Dedifferentiated amniotic fluid mesenchymal stem cell (primary cell): ENCODE measurements at regions not wholly inside any gene's neighbourhood (a gene's known extent, or its start where the extent isn't known, plus 50 kb on each side); places are given as distances from the start of the nearest gene placed in this dataset.
"Not testable (repeated sequence)": the region's sequence is repeated elsewhere in the genome, so short reads cannot be mapped to it uniquely, and the experiment has no call there.

Source experiments
- DNase-seq: peaks from one replicate; pipeline ENCODE4 v3.0.0-alpha.2; 2016; ENCODE audit errors: extremely low spot score

DNA sequence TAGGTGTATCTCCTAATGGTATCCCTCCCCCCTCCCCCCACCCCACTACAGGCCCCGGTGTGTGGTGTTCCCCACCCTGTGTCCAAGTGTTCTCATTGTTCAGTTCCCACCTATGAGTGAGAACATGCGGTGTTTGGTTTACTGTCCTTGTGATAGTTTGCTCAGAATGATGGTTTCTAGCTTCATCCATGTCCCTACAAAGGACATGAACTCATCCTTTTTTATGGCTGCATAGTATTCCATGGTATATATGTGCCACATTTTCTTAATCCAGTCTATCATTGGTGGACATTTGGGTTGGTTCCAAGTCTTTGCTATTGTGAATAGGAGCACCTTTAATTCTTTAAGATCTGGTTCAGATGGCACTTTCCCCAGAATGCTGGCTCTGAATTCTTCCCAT is 58.5 kb upstream of the PTGFRN start:
- DNase-seq: not testable (repeated sequence)

DNA sequence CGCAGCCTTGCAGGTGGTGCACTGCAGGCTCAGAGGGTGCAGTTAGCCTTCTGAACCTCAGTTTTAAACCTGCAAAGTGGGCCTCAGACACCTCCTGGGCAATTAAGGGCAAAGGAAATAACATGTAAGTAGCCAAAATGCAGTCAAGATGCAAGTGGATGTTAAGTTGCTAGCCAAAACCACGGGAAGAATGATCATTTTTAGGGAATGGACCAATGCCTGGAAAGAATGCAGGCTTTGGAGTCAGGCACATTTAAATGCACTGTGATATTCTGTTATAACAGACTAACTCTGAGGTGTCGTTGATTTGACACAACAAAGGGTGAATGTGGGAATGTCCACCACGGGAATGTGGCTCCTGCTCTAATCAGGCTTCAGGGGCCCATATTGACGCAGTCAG is 57.9 kb upstream of the PTGFRN start:
- no peak for DNase-seq

DNA sequence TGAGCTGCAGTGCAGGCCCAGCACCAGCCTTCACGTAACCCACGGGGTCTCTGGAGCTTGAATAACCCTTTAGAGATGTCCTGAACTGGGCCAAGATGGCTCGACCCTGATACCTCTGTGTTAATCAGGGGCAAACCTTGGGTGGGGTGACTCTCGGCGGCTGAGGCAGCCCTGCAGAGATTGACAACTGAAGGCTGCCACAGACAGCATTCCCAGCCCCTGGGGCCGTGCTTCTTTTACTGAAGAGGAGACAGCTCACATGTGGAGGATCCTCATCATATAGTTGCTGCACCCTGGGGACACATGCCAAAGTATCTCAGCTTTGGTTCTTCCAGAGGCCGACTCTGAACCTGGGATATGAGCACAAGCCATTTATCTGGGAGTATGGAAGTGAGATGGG is 57.3 kb upstream of the PTGFRN start:
- no peak for DNase-seq

DNA sequence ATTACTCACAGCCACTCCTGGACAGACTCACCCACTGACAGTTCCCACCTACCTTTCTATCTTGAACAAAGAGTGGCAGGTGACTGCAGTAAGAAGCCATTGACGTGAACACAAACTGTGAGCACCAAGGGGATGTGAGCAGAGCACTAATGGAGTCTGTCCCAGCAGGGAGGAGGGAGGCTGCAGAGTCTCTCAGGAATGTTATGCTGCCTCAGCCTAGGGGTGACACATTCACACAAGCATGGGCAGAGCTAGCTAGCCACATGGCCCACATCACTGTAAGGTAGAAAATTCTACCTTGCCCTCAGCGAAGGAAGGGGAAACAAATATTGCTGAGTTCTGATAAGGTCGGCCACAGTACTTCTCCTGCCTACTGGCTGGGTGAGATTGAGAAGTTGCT is 56.8 kb upstream of the PTGFRN start:
- DNase-seq: no peak

DNA sequence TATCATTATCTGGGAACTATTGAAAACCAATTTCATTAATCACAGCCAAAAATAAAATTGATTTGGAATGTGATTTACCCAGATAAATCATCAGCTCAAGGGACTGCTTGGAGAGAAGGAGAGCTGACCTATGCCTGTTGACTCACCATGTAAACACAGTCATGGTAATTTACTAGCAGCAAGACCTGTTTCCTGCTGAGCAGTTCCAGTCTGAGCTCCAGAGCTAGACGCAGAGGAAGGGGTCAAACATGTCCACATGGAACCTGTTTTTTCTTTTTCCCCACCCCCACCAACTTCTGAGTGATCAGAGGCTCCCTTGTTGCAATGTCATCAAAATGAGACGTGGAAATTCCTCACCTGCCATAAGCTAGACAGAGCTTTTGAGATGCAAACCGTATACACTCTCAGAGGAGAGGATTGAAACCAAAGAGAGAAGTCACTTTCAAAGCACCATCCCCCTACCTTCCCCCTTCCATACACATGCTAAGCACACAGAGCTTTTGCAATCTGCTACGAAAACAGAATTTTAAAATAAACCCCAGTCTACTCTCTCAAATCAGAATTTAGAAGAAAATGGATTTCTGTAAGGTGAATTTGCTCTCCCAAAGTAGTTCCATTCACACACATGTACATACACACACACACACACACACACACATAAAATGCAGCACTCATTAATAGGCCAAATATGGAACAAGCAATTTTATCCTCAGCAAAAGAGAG is 55.9 kb upstream of the PTGFRN start:
- DNase-seq: peak; percentile 58

DNA sequence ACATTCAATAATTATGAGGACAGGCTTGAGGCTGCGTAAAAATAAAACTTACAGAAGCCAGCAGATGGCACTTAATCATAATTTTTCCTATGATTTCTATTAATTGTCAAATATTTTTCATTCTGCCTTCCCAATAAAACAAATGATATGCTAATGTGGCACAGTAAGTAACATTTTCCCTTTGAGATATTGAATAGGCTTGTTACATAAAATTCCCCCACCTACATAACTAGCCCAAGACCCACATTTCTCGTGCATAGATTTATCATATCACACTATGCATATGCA is 55.4 kb upstream of the PTGFRN start:
- DNase-seq: no peak

DNA sequence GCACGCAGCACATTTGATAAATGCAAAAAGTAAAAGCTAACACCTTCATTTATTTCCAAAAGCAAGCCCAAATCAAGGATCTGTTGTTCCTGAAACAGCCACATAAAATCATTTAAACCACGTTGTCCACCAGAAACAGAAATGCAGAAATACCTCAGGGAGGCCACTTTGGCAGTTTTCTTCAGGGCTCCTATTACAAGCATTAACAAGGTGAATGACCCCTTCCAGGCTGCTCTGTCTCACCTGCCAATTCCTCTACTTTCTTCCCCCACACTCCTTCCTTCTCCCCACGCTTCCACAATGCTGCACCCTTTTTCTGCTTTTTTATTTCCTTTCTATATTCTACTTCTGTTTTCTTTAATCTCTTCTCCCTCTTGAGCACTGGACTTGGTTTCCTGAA is 55.0 kb upstream of the PTGFRN start:
- no peak for DNase-seq

DNA sequence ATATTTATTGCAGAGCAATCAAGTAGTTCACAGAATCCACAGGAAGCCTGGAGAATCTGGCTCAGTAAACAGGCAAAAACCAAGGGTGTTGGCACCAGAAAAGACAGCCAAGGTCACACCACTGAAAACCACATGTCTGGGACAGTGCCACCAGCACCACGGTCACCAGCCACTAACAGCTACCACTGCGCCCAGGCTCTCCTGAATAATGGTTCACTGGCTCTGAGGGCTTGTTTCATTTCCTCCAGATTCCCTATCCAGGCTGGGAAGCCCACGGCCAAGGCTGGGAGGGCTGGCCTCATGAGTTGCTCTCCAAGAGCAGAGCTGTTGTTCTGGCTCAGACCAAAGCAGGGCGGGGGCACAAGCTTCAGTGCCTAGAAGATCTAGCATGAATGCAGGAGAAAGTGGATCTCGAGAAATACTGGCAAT is 54.5 kb upstream of the PTGFRN start:
- no peak for DNase-seq

DNA sequence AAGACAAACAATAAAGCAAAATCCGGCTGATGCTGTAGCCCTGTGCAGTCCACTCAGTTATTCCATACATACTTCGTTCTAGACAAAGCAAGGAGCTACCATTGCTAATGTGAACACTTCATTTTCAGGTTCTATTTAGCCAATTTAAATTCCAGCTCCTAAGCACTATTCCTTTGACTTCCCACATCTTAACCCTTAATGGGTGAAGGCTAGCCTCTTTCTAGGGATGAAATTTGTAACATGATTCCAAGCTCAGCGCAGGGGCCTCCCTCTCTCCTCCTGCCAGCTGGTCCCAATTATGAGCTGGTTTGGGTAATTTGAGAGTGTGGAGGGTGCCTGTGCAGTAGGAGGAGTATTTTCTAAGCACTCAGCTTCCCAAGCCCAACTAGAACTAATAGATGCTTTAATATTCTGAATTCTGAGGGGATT is 53.9 kb upstream of the PTGFRN start:
- peak; percentile 78 for DNase-seq

DNA sequence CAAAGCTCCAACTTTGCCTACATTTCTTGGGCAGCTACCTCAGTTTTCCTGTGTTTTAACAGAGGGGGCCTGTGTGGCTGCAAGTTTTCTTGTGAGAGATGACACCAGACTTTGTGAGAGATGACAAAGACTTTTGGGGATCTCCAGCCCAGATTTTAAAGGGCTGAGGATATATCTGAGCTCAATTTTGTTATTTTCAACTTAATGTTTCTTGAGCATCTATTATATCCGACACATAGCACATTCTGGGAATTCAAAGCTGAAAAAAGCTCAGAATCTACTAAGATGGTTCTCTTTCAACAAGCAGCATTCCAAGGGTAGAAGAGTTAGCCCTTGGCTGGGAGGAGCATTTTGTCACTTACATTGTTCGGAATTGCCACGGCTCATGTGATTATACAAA is 53.4 kb upstream of the PTGFRN start:
- no peak for DNase-seq

DNA sequence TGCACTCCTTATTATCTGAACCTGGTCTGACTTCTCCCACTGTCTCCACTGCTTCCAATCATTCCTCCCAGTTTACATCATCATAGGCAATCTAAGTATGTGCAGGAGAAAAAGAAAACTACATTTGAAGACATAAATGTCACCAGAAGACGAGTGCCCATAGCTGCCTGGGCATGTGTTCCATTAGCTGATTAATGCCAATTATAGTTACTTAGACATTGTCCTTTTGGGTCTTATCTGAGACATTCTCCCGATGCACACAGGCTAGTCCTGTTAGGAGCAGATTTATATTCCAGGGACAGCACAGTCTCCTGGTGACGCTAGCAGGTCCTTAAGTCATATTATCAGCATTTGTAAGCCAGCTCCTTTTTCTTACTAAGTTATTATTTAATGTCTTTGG is 52.6 kb upstream of the PTGFRN start:
- no peak for DNase-seq
